ENCODE measurements at regions not wholly inside any gene's neighbourhood (a gene's known extent, or its start where the extent isn't known, plus 50 kb on each side); places are given as distances from the start of the nearest gene placed in this dataset.

DNA sequence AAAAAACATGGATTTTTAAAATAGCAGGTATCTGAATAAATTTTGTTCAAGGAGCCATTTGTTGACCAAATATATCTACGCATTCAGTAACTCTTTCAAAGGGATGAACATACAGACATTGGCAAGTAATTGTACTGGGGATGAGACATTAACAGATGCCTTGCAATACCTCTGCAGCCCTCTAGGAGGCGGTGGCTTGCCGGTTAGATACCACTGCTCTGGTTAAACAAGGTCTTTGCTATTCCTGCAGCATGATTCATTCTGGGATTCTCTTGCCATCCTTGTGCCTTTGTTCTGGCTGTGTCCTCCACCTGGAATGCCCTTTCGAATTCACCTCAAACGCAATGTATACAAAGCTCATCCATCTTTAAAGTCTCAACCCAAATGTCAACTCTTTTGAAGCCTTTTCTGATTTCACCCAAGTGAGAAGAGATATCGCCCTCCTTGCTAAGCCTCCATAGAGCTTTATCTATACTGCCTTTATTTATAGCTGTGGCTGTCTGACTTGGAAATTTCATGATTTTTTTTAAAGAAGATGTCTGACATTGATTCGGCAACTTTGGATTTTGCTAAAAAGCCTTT lies 131.0 kb upstream of the SRRM4 start:
- Histone ChIP-seq H3K9me3 (ENCODE audit: insufficient read depth, low read depth) (no peaks in the 10 kb centered on the region), H3K4me1 (replicated peaks; ENCODE audit: insufficient read depth) (no peaks in the 10 kb centered on the region), H3K27ac (no peak overlapping the region), H3K4me3 (no peak overlapping the region), H3F3A (ENCODE audit: insufficient read depth, low read depth) (no peaks in the 10 kb centered on the region), H3K79me2 (ENCODE audit: low read depth) (no peaks in the 10 kb centered on the region), H4K20me1 (ENCODE audit: insufficient read depth) (no peaks in the 10 kb centered on the region), H3K9me2 (ENCODE audit: insufficient read depth) (no peaks in the 10 kb centered on the region), H3K36me3 (ENCODE audit: low read depth) (no peaks in the 10 kb centered on the region), H2AFZ (no peak overlapping the region), H3K27me3 (ENCODE audit: insufficient read depth, low read depth) (no peaks in the 10 kb centered on the region), H3K4me2 (no peak overlapping the region)
- DNase-seq, result no peak
- intact Hi-C loops (cut with micrococcal nuclease; ENCODE audit: unreplicated experiment), result no loop called here
- TF ChIP-seq CTCF (conservative IDR thresholded peaks at IDR 0.05), result peak; percentile 77
- no peak for TF ChIP-seq EZH2 (IDR thresholded peaks at IDR 0.05; ENCODE audit: low read depth)
- no TSS peak for BruUV-seq (replicated peaks)
- ChIA-PET POLR2A (ENCODE audit: unreplicated experiment) (no interaction called here), CTCF (no interaction called here)

DNA sequence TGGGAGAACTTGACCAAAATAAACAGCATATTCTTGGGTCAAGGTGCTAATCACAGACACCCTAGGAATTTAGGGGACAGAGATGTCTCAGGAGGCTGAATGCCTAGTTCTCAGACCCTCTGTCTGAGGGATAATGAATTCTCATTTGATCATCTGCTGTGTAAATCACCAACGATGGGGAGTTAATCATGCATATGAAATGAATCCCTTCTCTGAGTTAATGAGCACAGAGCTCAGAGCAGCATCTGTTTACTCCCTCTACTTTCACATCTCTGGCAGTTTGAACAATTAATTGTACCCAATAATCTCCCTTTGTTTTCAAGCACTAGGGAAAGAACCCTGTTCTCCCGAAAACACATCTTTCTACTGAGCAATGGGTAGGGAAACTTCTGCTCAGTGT lies 129.4 kb upstream of the SRRM4 start:
- Histone ChIP-seq H3F3A (ENCODE audit: insufficient read depth, low read depth) (no peaks in the 10 kb centered on the region), H3K9me3 (ENCODE audit: insufficient read depth, low read depth) (no peaks in the 10 kb centered on the region), H3K4me3 (no peak overlapping the region), H2AFZ (no peak overlapping the region), H3K27me3 (ENCODE audit: insufficient read depth, low read depth) (no peaks in the 10 kb centered on the region), H3K79me2 (ENCODE audit: low read depth) (no peaks in the 10 kb centered on the region), H3K9me2 (ENCODE audit: insufficient read depth) (no peaks in the 10 kb centered on the region), H3K36me3 (ENCODE audit: low read depth) (no peaks in the 10 kb centered on the region), H3K27ac (no peak overlapping the region), H3K4me1 (replicated peaks; ENCODE audit: insufficient read depth) (no peaks in the 10 kb centered on the region), H3K4me2 (no peak overlapping the region), H4K20me1 (ENCODE audit: insufficient read depth) (no peaks in the 10 kb centered on the region)
- BruUV-seq (replicated peaks), result no TSS peak
- DNase-seq, result no peak
- TF ChIP-seq CTCF (conservative IDR thresholded peaks at IDR 0.05) (no peak), EZH2 (IDR thresholded peaks at IDR 0.05; ENCODE audit: low read depth) (no peak)
- CTCF ChIA-PET, result no interaction called here
- intact Hi-C loops (cut with micrococcal nuclease; ENCODE audit: unreplicated experiment), result no loop called here
- POLR2A ChIA-PET (ENCODE audit: unreplicated experiment), result no interaction called here

DNA sequence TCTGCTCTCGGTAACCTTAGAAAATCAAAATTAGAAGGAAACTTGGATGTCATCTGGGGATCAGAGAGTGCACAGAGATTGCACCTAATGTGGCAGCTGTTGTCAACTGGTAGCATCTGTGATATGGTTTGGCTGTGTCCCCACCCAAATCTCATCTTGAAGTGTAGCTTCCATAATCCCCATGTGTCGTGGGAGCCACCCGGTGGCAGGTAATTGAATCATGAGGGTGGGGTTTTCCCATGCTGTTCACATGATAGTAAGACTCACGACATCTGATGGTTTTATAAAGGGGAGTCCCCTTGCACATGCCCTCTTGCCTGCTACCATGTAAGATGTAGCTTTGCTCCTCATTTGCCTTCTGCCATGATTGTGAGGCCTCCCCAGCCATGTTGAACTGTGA lies 127.7 kb upstream of the SRRM4 start:
- Histone ChIP-seq H3K4me1 (replicated peaks; ENCODE audit: insufficient read depth) (no peaks in the 10 kb centered on the region), H3K27me3 (ENCODE audit: insufficient read depth, low read depth) (no peaks in the 10 kb centered on the region), H3F3A (ENCODE audit: insufficient read depth, low read depth) (no peaks in the 10 kb centered on the region), H3K9me3 (ENCODE audit: insufficient read depth, low read depth) (no peaks in the 10 kb centered on the region), H3K9me2 (ENCODE audit: insufficient read depth) (no peaks in the 10 kb centered on the region), H3K27ac (no peak overlapping the region), H3K36me3 (ENCODE audit: low read depth) (no peaks in the 10 kb centered on the region), H4K20me1 (ENCODE audit: insufficient read depth) (no peaks in the 10 kb centered on the region), H3K4me2 (no peak overlapping the region), H3K4me3 (no peak overlapping the region), H2AFZ (no peak overlapping the region), H3K79me2 (ENCODE audit: low read depth) (no peaks in the 10 kb centered on the region)
- ChIA-PET CTCF (no interaction called here), POLR2A (ENCODE audit: unreplicated experiment) (no interaction called here)
- TF ChIP-seq EZH2 (IDR thresholded peaks at IDR 0.05; ENCODE audit: low read depth), result no peak
- TF ChIP-seq CTCF (conservative IDR thresholded peaks at IDR 0.05), result no peak
- intact Hi-C loops (cut with micrococcal nuclease; ENCODE audit: unreplicated experiment), result no loop called here
- no TSS peak for BruUV-seq (replicated peaks)
- DNase-seq, result no peak

Data from PC-9 (cell line).